NB4 (cell line): ENCODE measurements at regions not wholly inside any gene's neighbourhood (a gene's known extent, or its start where the extent isn't known, plus 50 kb on each side); places are given as distances from the start of the nearest gene placed in this dataset.

Experiments used
- DNase-seq: peaks from one replicate; pipeline ENCODE4 v3.0.0; 2010; ENCODE audit warnings: low read depth
- H3K4me3 ChIP-seq: one replicate; pipeline ENCODE4 v1.5.1; 2011; ENCODE audit warnings: mild to moderate bottlenecking, low read depth, low read length, moderate library complexity
- MYC ChIP-seq: IDR thresholded peaks from 2 replicates; pipeline ENCODE4 v1.6.1; 2011; ENCODE audit warnings: low read depth, low read length
- POLR2A ChIP-seq: IDR thresholded peaks from 2 replicates; pipeline ENCODE4 v1.6.1; 2011; ENCODE audit warnings: mild to moderate bottlenecking; ENCODE audit not compliant: insufficient read length; ENCODE audit errors: extremely low read depth
- TF ChIP-seq, protein P1 (sequence below): IDR thresholded peaks from one replicate; pipeline ENCODE4 v1.5.1; 2012; ENCODE audit warnings: low read depth, low read length
- TF ChIP-seq, protein P2 (sequence below): IDR thresholded peaks from 2 replicates; pipeline ENCODE4 v1.6.1; 2011; ENCODE audit warnings: low read depth, low read length

DNA sequence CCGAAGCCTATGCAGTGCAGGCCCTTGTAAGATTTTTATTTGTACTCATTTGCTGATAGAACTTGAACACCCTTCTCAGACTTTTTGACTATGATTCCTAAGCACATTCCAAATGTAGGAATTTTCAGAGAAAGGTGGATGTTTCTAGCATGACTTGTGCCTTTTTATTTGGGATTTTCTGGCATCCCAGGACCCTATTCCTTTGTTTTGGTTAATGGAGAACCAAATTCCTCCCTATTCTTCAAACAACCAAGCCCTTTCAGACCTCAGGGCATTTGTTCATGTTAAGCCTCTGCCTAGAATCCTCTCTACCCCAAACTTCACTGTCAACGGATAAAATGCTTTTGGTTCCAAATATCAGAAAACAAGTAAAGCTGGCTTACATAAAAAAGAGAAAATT lies 371.1 kb downstream of the DDX10 start:
- TF ChIP-seq, protein P1, sequence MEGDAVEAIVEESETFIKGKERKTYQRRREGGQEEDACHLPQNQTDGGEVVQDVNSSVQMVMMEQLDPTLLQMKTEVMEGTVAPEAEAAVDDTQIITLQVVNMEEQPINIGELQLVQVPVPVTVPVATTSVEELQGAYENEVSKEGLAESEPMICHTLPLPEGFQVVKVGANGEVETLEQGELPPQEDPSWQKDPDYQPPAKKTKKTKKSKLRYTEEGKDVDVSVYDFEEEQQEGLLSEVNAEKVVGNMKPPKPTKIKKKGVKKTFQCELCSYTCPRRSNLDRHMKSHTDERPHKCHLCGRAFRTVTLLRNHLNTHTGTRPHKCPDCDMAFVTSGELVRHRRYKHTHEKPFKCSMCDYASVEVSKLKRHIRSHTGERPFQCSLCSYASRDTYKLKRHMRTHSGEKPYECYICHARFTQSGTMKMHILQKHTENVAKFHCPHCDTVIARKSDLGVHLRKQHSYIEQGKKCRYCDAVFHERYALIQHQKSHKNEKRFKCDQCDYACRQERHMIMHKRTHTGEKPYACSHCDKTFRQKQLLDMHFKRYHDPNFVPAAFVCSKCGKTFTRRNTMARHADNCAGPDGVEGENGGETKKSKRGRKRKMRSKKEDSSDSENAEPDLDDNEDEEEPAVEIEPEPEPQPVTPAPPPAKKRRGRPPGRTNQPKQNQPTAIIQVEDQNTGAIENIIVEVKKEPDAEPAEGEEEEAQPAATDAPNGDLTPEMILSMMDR: no peak
- TF ChIP-seq POLR2A: no peak
- TF ChIP-seq MYC: no peak
- TF ChIP-seq, protein P2, sequence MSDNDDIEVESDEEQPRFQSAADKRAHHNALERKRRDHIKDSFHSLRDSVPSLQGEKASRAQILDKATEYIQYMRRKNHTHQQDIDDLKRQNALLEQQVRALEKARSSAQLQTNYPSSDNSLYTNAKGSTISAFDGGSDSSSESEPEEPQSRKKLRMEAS: no peak
- no peak for DNase-seq
- H3K4me3 ChIP-seq: no peak overlapping the region

DNA sequence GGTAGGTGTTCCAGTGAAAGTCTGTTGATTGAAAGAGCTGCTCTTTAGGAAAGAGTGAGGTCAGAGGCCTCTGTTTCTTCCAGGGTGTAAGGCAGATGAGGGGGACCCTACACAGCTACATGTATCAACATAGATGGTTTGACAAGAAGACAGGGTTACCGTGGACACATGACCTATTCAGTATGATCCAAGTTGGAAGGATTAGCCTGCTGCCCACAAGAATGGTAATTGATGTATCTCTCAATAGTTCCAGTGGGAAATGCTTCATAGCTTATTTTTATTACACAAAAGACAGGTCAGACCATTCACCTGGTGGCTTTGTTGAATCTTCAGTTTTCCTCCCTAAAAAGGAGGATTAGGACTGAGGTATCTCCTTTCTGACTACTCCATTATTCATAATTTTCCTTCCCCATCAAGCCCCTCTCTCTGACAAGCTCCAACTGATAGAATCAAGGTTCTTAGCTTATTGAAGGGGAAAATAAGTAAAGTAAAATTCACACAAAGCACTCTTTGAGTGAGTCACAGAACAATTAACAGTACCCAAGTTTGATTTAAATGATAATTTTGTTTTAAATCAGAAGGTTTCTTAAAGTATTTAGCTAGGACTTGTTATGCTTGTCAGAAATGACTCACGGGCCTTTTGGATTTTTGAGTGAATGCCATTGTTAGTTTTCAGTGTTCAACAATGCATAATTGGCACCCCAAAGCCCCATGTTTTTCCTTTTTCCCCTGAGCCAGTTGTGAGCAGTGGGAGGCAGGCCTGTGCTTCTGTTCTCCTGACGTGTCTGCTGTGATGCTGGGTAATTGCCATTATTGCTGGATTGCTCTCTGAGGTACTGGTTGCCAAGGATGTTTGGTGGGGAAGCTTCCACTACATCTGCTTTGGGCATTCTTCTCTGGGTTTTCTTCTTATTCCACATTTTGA lies 373.2 kb downstream of the DDX10 start:
- no peak overlapping the region for H3K4me3 ChIP-seq
- TF ChIP-seq, protein P1: no peak
- TF ChIP-seq MYC: no peak
- TF ChIP-seq, protein P2: no peak
- TF ChIP-seq POLR2A: no peak
- no peak for DNase-seq

DNA sequence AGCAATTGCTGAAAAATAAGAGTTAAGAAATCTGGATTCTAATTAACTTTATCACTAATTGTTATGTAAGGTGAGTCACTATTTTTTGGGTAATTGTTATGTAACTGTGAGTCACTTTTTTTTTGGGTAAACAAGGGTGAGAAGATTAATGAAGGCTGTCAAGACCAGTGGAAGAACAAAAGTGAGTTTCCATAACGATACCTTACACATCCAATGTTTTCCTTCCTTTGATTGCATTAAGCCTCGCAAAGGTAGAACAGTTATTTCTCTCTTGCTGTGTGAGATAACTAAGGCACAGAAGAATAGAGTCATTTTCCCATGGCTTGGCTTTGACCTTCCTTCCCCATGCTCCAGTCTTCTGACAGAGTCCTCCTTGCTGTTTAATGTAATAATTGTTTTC lies 374.7 kb downstream of the DDX10 start:
- DNase-seq: no peak
- H3K4me3 ChIP-seq: no peak overlapping the region
- TF ChIP-seq, protein P1: no peak
- no peak for TF ChIP-seq MYC
- TF ChIP-seq, protein P2: no peak

DNA sequence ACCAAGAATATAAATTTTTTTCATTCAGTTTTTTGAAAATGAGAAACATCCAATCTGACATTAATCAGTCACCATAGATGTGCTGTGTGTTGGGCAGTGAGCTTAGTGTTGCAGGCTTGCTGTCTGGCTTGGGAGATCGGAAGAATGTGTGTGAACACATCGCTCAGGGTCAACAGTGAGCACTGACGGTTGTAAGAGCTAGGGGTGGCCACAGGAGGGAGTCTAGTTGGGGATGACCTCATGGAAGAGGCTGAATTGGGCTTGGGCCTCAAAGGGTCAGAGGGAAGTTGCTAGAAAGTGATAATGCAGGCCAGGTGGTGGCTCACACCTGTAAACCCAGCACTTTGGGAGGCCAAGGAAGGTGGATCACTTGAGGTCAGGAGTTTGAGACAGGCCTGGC lies 375.4 kb downstream of the DDX10 start:
- H3K4me3 ChIP-seq: no peak overlapping the region
- DNase-seq: peak; percentile 24
- no peak for TF ChIP-seq MYC
- TF ChIP-seq, protein P1: peak; percentile 34

DNA sequence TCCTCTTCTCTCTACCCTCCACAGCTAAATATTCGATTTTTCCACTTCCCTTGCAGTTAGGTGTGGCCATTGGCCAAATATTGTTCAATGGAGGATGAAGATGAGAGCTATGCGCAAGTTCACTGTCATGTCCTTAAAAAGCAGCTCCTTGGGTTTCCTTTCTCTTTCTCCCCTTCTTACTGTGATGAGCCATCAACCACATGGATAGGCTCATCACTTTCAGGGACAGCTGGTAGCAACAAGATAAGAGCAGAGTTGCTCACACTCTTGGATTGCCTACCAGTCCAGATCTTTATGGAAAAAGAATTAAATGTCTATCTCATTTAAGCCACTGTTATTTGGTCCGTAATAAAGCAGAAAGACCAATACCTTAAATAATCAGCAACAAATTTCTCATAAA lies 377.0 kb downstream of the DDX10 start:
- TF ChIP-seq, protein P1: no peak
- no peak for TF ChIP-seq POLR2A
- TF ChIP-seq MYC: no peak
- TF ChIP-seq, protein P2: no peak
- no peak for DNase-seq
- H3K4me3 ChIP-seq: no peak overlapping the region

DNA sequence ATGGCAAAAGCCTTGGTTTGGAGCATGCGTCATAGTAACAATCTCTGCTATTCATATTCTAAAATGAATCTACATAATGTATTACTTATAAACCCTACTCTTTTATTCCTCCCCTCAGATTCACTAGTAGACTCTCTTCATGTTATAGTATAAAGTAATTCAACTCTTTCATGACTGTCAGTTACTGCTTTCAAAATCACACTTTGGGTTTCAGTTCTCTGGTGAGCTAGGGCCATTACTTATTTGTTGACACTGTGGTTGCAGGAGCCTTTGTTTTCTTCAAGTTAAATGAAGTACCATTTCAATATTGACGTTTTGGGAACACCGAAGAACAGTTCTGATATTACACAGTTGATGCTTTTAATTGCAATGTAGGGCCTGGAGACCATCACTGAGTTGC lies 378.4 kb downstream of the DDX10 start:
- TF ChIP-seq, protein P2: no peak
- TF ChIP-seq, protein P1: no peak
- no peak overlapping the region for H3K4me3 ChIP-seq
- DNase-seq: no peak
